ENCODE measurements at regions not wholly inside any gene's neighbourhood (a gene's known extent, or its start where the extent isn't known, plus 50 kb on each side); places are given as distances from the start of the nearest gene placed in this dataset.
"Not testable (repeated sequence)": the region's sequence is repeated elsewhere in the genome, so short reads cannot be mapped to it uniquely, and the experiment has no call there.

- H3K4me1 ChIP-seq (ENCODE audit: insufficient read depth, low read length); H3K9me3 ChIP-seq (ENCODE audit: control insufficient read depth, insufficient read depth, low read length); H3K36me3 ChIP-seq (ENCODE audit: insufficient read depth, low read length); H3K9ac ChIP-seq (ENCODE audit: low read depth, low read length): not testable (repeated sequence)
Measured at GRCh38 chr12:131576734-131577133, 134.2 kb upstream of the SFSWAP start.

GRCh38 chr12:131577766-131578165 lies 133.1 kb upstream of the SFSWAP start:
- no peaks in the 10 kb centered on the region; the same call in 1 of the 2 replicates for H3K36me3 ChIP-seq (ENCODE audit: insufficient read depth, low read length)
- no peaks in the 10 kb centered on the region for H3K9me3 ChIP-seq (ENCODE audit: control insufficient read depth, insufficient read depth, low read length)
- H3K4me1 ChIP-seq (ENCODE audit: insufficient read depth, low read length) = no peaks in the 10 kb centered on the region
- H3K9ac ChIP-seq (ENCODE audit: low read depth, low read length) = no peak overlapping the region

- no peaks in the 10 kb centered on the region for H3K9me3 ChIP-seq (ENCODE audit: control insufficient read depth, insufficient read depth, low read length)
- no peaks in the 10 kb centered on the region for H3K4me1 ChIP-seq (ENCODE audit: insufficient read depth, low read length)
- no peak overlapping the region for H3K9ac ChIP-seq (ENCODE audit: low read depth, low read length)
- H3K36me3 ChIP-seq (ENCODE audit: insufficient read depth, low read length) = no peaks in the 10 kb centered on the region; the same call in 1 of the 2 replicates
Measured at GRCh38 chr12:131578828-131579470, 131.9 kb upstream of the SFSWAP start.

- Histone ChIP-seq H3K9ac (ENCODE audit: low read depth, low read length) (no peak overlapping the region), H3K9me3 (ENCODE audit: control insufficient read depth, insufficient read depth, low read length) (no peaks in the 10 kb centered on the region)
Measured at GRCh38 chr12:131583090-131583712, 127.7 kb upstream of the SFSWAP start.

GRCh38 chr12:131586269-131586668 lies 124.6 kb upstream of the SFSWAP start:
- no peaks in the 10 kb centered on the region for H3K9me3 ChIP-seq (ENCODE audit: control insufficient read depth, insufficient read depth, low read length)
- no peak overlapping the region for H3K9ac ChIP-seq (ENCODE audit: low read depth, low read length)
- no peaks in the 10 kb centered on the region for H3K4me1 ChIP-seq (ENCODE audit: insufficient read depth, low read length)
- H3K36me3 ChIP-seq (ENCODE audit: insufficient read depth, low read length) = no peaks in the 10 kb centered on the region

More at GRCh38 chr12:131583090-131583712, 127.7 kb upstream of the SFSWAP start:
- Histone ChIP-seq H3K36me3 (ENCODE audit: insufficient read depth, low read length) (no peaks in the 10 kb centered on the region), H3K4me1 (ENCODE audit: insufficient read depth, low read length) (no peaks in the 10 kb centered on the region)

GRCh38 chr12:131586761-131587160 lies 124.1 kb upstream of the SFSWAP start:
- H3K9ac ChIP-seq (ENCODE audit: low read depth, low read length) = no peak overlapping the region

GRCh38 chr12:131587565-131587964 lies 123.3 kb upstream of the SFSWAP start:
- Histone ChIP-seq H3K4me1 (ENCODE audit: insufficient read depth, low read length) (no peaks in the 10 kb centered on the region), H3K9ac (ENCODE audit: low read depth, low read length) (no peak overlapping the region), H3K9me3 (ENCODE audit: control insufficient read depth, insufficient read depth, low read length) (no peaks in the 10 kb centered on the region), H3K36me3 (ENCODE audit: insufficient read depth, low read length) (no peaks in the 10 kb centered on the region)

More at GRCh38 chr12:131586761-131587160, 124.1 kb upstream of the SFSWAP start:
- no peaks in the 10 kb centered on the region for H3K9me3 ChIP-seq (ENCODE audit: control insufficient read depth, insufficient read depth, low read length)
- no peaks in the 10 kb centered on the region for H3K36me3 ChIP-seq (ENCODE audit: insufficient read depth, low read length)
- H3K4me1 ChIP-seq (ENCODE audit: insufficient read depth, low read length) = no peaks in the 10 kb centered on the region

GRCh38 chr12:131589221-131589897 lies 121.5 kb upstream of the SFSWAP start:
- Histone ChIP-seq H3K4me1 (ENCODE audit: insufficient read depth, low read length) (no peaks in the 10 kb centered on the region), H3K36me3 (ENCODE audit: insufficient read depth, low read length) (no peaks in the 10 kb centered on the region), H3K9me3 (ENCODE audit: control insufficient read depth, insufficient read depth, low read length) (no peaks in the 10 kb centered on the region), H3K9ac (ENCODE audit: low read depth, low read length) (no peak overlapping the region)

GRCh38 chr12:131589966-131590365 lies 120.9 kb upstream of the SFSWAP start:
- H3K9me3 ChIP-seq (ENCODE audit: control insufficient read depth, insufficient read depth, low read length) = no peaks in the 10 kb centered on the region
- no peaks in the 10 kb centered on the region for H3K4me1 ChIP-seq (ENCODE audit: insufficient read depth, low read length)
- H3K36me3 ChIP-seq (ENCODE audit: insufficient read depth, low read length) = no peaks in the 10 kb centered on the region
- H3K9ac ChIP-seq (ENCODE audit: low read depth, low read length) = no peak overlapping the region

- H3K9me3 ChIP-seq (ENCODE audit: control insufficient read depth, insufficient read depth, low read length) = no peaks in the 10 kb centered on the region
- H3K36me3 ChIP-seq (ENCODE audit: insufficient read depth, low read length) = no peaks in the 10 kb centered on the region
- no peak overlapping the region for H3K9ac ChIP-seq (ENCODE audit: low read depth, low read length)
- H3K4me1 ChIP-seq (ENCODE audit: insufficient read depth, low read length) = no peaks in the 10 kb centered on the region
Measured at GRCh38 chr12:131591136-131591535, 119.8 kb upstream of the SFSWAP start.

- Histone ChIP-seq H3K9me3 (ENCODE audit: control insufficient read depth, insufficient read depth, low read length) (no peaks in the 10 kb centered on the region), H3K9ac (ENCODE audit: low read depth, low read length) (no peak overlapping the region), H3K4me1 (ENCODE audit: insufficient read depth, low read length) (no peaks in the 10 kb centered on the region), H3K36me3 (ENCODE audit: insufficient read depth, low read length) (no peaks in the 10 kb centered on the region)
Measured at GRCh38 chr12:131591714-131592709, 118.9 kb upstream of the SFSWAP start.

GRCh38 chr12:131592972-131593371 lies 117.9 kb upstream of the SFSWAP start:
- no peaks in the 10 kb centered on the region for H3K9me3 ChIP-seq (ENCODE audit: control insufficient read depth, insufficient read depth, low read length)
- H3K4me1 ChIP-seq (ENCODE audit: insufficient read depth, low read length) = no peaks in the 10 kb centered on the region
- no peaks in the 10 kb centered on the region for H3K36me3 ChIP-seq (ENCODE audit: insufficient read depth, low read length)
- H3K9ac ChIP-seq (ENCODE audit: low read depth, low read length) = no peak overlapping the region

GRCh38 chr12:131593406-131593805 lies 117.5 kb upstream of the SFSWAP start:
- H3K9ac ChIP-seq (ENCODE audit: low read depth, low read length) = no peak overlapping the region
- H3K36me3 ChIP-seq (ENCODE audit: insufficient read depth, low read length) = no peaks in the 10 kb centered on the region
- no peaks in the 10 kb centered on the region for H3K4me1 ChIP-seq (ENCODE audit: insufficient read depth, low read length)
- no peaks in the 10 kb centered on the region for H3K9me3 ChIP-seq (ENCODE audit: control insufficient read depth, insufficient read depth, low read length)

GRCh38 chr12:131596115-131596514 lies 114.8 kb upstream of the SFSWAP start:
- Histone ChIP-seq H3K4me1 (ENCODE audit: insufficient read depth, low read length) (no peaks in the 10 kb centered on the region), H3K36me3 (ENCODE audit: insufficient read depth, low read length) (no peaks in the 10 kb centered on the region), H3K9me3 (ENCODE audit: control insufficient read depth, insufficient read depth, low read length) (no peaks in the 10 kb centered on the region), H3K9ac (ENCODE audit: low read depth, low read length) (no peak overlapping the region)

Data from ES-I3 (cell line).